OCI-LY1 (cell line): ENCODE measurements at regions not wholly inside any gene's neighbourhood (a gene's known extent, or its start where the extent isn't known, plus 50 kb on each side); places are given as distances from the start of the nearest gene placed in this dataset.

ENCODE experiments used
- H2AFZ ChIP-seq: fragments of 200-600 bp; sonication (generic), shearing (Covaris generic); 2 replicates; pipeline ENCODE4 v1.6.0; 2014; ENCODE audit warnings: antibody characterized with exemption, mild to moderate bottlenecking, low read length
- H3F3A ChIP-seq: fragments of 200-600 bp; sonication (generic), shearing (Covaris generic); 2 replicates; pipeline ENCODE4 v1.6.0; 2014; ENCODE audit warnings: mild to moderate bottlenecking, antibody characterized with exemption, low read length, moderate library complexity; ENCODE audit not compliant: insufficient read depth
- H3K27ac ChIP-seq: fragments of 200-600 bp; sonication (generic); 2 replicates; pipeline ENCODE4 v1.5.1; 2014; ENCODE audit warnings: low read length, mixed run types, mild to moderate bottlenecking, low read depth; ENCODE audit not compliant: poor library complexity, severe bottlenecking
- H3K27me3 ChIP-seq: fragments of 200-600 bp; sonication (generic); 2 replicates; pipeline ENCODE4 v1.6.0; 2014; ENCODE audit warnings: antibody characterized with exemption, mild to moderate bottlenecking, low read length, moderate library complexity; ENCODE audit not compliant: insufficient read depth
- H3K36me3 ChIP-seq: fragments of 200-600 bp; sonication (generic); 2 replicates; pipeline ENCODE4 v1.6.1; 2014; ENCODE audit warnings: mild to moderate bottlenecking, antibody characterized with exemption, low read length, moderate library complexity, mixed read lengths; ENCODE audit not compliant: insufficient read depth
- H3K4me1 ChIP-seq: fragments of 200-600 bp; sonication (generic); 2 replicates; pipeline ENCODE4 v1.5.1; 2014; ENCODE audit warnings: mild to moderate bottlenecking, low read length, moderate library complexity; ENCODE audit not compliant: insufficient read depth, severe bottlenecking
- H3K4me2 ChIP-seq: fragments of 200-600 bp; sonication (generic), shearing (Covaris generic); 2 replicates; pipeline ENCODE4 v1.6.1; 2014; ENCODE audit warnings: low read length
- H3K4me3 ChIP-seq: fragments of 200-600 bp; sonication (generic); 2 replicates; pipeline ENCODE4 v1.5.1; 2014; ENCODE audit warnings: low read length, low read depth, mild to moderate bottlenecking, mixed read lengths; ENCODE audit not compliant: poor library complexity, severe bottlenecking
- H3K79me2 ChIP-seq: fragments of 200-600 bp; shearing (Covaris generic); 2 replicates; pipeline ENCODE4 v1.6.1; 2016; ENCODE audit warnings: mixed run types, low read length, mixed read lengths; ENCODE audit not compliant: insufficient read depth
- H3K9ac ChIP-seq: fragments of 200-600 bp; sonication (generic), shearing (Covaris generic); 2 replicates; pipeline ENCODE4 v1.6.1; 2014; ENCODE audit warnings: mild to moderate bottlenecking, low read length, mixed read lengths
- H3K9me2 ChIP-seq: fragments of 200-600 bp; sonication (generic), shearing (Covaris generic); 2 replicates; pipeline ENCODE4 v1.6.1; 2014; ENCODE audit warnings: low read depth, mild to moderate bottlenecking, low read length, mixed read lengths
- H3K9me3 ChIP-seq: fragments of 200-600 bp; shearing (Covaris generic); 2 replicates; pipeline ENCODE4 v1.6.1; 2014; ENCODE audit warnings: low read length, mixed read lengths
- H4K20me1 ChIP-seq: fragments of 200-600 bp; sonication (generic), shearing (Covaris generic); 2 replicates; pipeline ENCODE4 v1.6.0; 2016; ENCODE audit warnings: mild to moderate bottlenecking, low read length; ENCODE audit not compliant: insufficient read depth
- EZH2 ChIP-seq: fragments of 200-600 bp; sonication (generic), shearing (Covaris generic); IDR thresholded peaks from 2 replicates; pipeline ENCODE4 v1.8.0; 2017; ENCODE audit warnings: borderline replicate concordance, mixed run types, mild to moderate bottlenecking, antibody characterized with exemption, low read length, moderate library complexity, mixed read lengths
- TF ChIP-seq, protein P1 (sequence below): fragments of 200-600 bp; sonication (generic), shearing (Covaris generic); IDR thresholded peaks from 2 replicates; pipeline ENCODE4 v1.5.1; 2017; ENCODE audit warnings: mild to moderate bottlenecking, antibody characterized with exemption, low read length, moderate library complexity, mixed read lengths

DNA sequence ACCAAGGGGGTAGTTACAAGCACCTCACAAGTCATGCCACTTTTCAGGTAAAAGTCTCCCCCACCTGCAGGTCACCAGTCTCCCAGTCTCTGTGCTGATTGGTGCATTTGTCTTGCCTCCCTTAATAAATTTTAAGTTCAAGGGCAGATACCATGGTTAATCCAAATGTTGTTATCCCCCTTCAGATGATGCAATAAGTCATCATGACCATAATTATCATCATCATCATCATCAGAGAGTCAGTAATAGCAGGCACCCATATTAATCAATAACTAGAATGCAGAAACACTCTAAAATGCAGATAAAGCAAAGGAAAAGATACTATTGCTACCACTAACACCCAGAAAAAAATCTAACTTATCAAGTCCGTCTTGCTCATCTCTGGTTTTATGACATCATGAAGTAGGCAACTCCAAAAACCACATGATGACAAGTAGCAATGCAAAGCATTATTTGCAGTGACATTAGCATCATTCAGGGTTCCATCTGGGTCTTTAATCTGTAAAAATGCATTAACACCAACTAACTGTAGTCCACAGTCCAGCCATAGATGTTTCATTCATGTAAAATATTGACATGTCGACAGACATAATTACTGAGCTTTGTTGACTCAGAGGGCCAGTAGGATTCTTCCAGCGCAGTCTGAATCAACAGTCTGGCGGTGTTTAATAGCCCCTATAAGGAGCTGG lies 492.0 kb upstream of the RUNX1 start:
- no peaks in the 10 kb centered on the region for H3K4me1 ChIP-seq
- no peak overlapping the region for H3K4me2 ChIP-seq
- H3F3A ChIP-seq, result no peaks in the 10 kb centered on the region
- no peak overlapping the region for H3K4me3 ChIP-seq
- H3K9ac ChIP-seq, result no peak overlapping the region
- H3K27me3 ChIP-seq, result no peaks in the 10 kb centered on the region; the same call in 1 of the 2 replicates
- no peak for TF ChIP-seq EZH2
- TF ChIP-seq, protein P1, sequence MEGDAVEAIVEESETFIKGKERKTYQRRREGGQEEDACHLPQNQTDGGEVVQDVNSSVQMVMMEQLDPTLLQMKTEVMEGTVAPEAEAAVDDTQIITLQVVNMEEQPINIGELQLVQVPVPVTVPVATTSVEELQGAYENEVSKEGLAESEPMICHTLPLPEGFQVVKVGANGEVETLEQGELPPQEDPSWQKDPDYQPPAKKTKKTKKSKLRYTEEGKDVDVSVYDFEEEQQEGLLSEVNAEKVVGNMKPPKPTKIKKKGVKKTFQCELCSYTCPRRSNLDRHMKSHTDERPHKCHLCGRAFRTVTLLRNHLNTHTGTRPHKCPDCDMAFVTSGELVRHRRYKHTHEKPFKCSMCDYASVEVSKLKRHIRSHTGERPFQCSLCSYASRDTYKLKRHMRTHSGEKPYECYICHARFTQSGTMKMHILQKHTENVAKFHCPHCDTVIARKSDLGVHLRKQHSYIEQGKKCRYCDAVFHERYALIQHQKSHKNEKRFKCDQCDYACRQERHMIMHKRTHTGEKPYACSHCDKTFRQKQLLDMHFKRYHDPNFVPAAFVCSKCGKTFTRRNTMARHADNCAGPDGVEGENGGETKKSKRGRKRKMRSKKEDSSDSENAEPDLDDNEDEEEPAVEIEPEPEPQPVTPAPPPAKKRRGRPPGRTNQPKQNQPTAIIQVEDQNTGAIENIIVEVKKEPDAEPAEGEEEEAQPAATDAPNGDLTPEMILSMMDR, result no peak
- no peak overlapping the region for H3K27ac ChIP-seq
- H3K36me3 ChIP-seq, result no peaks in the 10 kb centered on the region
- no peaks in the 10 kb centered on the region for H3K79me2 ChIP-seq
- H4K20me1 ChIP-seq, result no peaks in the 10 kb centered on the region
- no peak overlapping the region for H2AFZ ChIP-seq
- no peaks in the 10 kb centered on the region for H3K9me2 ChIP-seq
- H3K9me3 ChIP-seq, result no peaks in the 10 kb centered on the region

DNA sequence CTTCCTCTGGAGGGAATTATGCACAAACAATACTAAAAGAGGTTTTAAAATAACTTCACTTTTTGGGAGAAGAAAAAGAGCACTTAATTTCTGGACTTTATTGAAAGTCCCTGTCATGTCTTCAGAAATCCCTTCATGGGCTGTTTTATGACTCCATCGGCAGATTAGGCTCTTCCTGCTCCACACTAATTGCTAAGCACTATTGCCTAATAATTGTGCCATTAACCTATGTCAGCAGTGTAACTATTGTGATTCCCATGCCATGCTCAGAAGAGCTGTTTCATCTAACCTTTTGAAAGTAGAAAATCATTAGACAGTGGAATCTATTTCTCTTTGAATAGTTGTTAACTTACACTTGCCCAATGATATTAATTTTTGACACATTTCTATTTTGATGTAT lies 489.3 kb upstream of the RUNX1 start:
- Histone ChIP-seq H3K79me2 (no peaks in the 10 kb centered on the region), H3K27ac (no peak overlapping the region), H3K9me3 (no peaks in the 10 kb centered on the region), H3K36me3 (no peaks in the 10 kb centered on the region), H3K4me1 (no peaks in the 10 kb centered on the region), H4K20me1 (no peaks in the 10 kb centered on the region), H3K4me3 (no peak overlapping the region), H3K9me2 (no peaks in the 10 kb centered on the region), H3F3A (no peaks in the 10 kb centered on the region), H3K9ac (no peak overlapping the region), H3K27me3 (no peaks in the 10 kb centered on the region; the same call in 1 of the 2 replicates), H3K4me2 (no peak overlapping the region), H2AFZ (no peak overlapping the region)
- TF ChIP-seq, protein P1, result no peak
- no peak for TF ChIP-seq EZH2

DNA sequence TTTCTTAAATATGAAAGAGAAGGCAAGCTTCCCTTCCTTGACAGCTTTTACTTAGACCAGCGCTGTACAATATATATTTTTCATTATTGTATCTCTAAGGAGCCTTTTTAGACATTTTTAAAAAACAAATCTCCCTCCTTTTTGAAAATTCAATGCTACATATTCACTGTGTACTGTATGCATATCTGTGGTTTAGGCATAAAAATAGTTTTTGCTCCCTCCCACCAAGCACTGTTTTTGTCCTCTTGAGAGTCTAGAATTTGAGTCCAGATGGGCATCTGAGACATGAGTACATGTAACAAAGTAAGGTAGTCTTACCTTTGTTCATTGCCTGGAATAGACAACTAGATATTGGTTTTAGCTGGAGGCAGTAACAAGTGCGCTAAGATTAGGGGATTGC lies 488.5 kb upstream of the RUNX1 start:
- H3F3A ChIP-seq, result no peaks in the 10 kb centered on the region
- H3K27me3 ChIP-seq, result no peaks in the 10 kb centered on the region; the same call in 1 of the 2 replicates
- no peaks in the 10 kb centered on the region for H3K4me1 ChIP-seq
- H3K4me3 ChIP-seq, result no peak overlapping the region
- no peaks in the 10 kb centered on the region for H3K79me2 ChIP-seq
- no peak overlapping the region for H2AFZ ChIP-seq
- TF ChIP-seq, protein P1, result no peak
- TF ChIP-seq EZH2, result no peak
- H3K36me3 ChIP-seq, result no peaks in the 10 kb centered on the region
- no peak overlapping the region for H3K27ac ChIP-seq
- H3K4me2 ChIP-seq, result no peak overlapping the region
- no peaks in the 10 kb centered on the region for H3K9me3 ChIP-seq
- H4K20me1 ChIP-seq, result no peaks in the 10 kb centered on the region
- H3K9me2 ChIP-seq, result no peaks in the 10 kb centered on the region
- H3K9ac ChIP-seq, result no peak overlapping the region
